ENCODE measurements at regions not wholly inside any gene's neighbourhood (a gene's known extent, or its start where the extent isn't known, plus 50 kb on each side); places are given as distances from the start of the nearest gene placed in this dataset.

- no peak for TF ChIP-seq CTCF (IDR thresholded peaks at IDR 0.05 in 2 of 3, conservative IDR thresholded peaks at IDR 0.05 in 1 of 3; ENCODE audit: borderline replicate concordance in 1 of 3, insufficient read depth in 1 of 3, low read depth in 2 of 3, low read length in 2 of 3)
- no peak for TF ChIP-seq POLR2A (IDR thresholded peaks at IDR 0.05; ENCODE audit: borderline replicate concordance, extremely low read depth, insufficient read depth, insufficient read length)
- TF ChIP-seq YY1 (IDR thresholded peaks at IDR 0.05; ENCODE audit: extremely low read depth, insufficient replicate concordance, low read depth, low read length), result no peak
- no peak for TF ChIP-seq MAX (IDR thresholded peaks at IDR 0.05)
- no peak for TF ChIP-seq EZH2 (IDR thresholded peaks at IDR 0.05)
- no peak for TF ChIP-seq EZH2phosphoT487 (IDR thresholded peaks at IDR 0.05; ENCODE audit: borderline replicate concordance)
- no peak for TF ChIP-seq CEBPB (IDR thresholded peaks at IDR 0.05; ENCODE audit: low read depth)
- no peak for TF ChIP-seq SRF (IDR thresholded peaks at IDR 0.05; ENCODE audit: low read depth)
- no peak for TF ChIP-seq RAD21 (IDR thresholded peaks at IDR 0.05; ENCODE audit: low read depth)
- no peak for TF ChIP-seq POLR2AphosphoS5 (IDR thresholded peaks at IDR 0.05; ENCODE audit: low read depth, low read length)
- no peak for TF ChIP-seq EGR1 (IDR thresholded peaks at IDR 0.05; ENCODE audit: low read depth)
- no peak for TF ChIP-seq REST (IDR thresholded peaks at IDR 0.05; ENCODE audit: low read depth)
- TF ChIP-seq ZNF274 (IDR thresholded peaks at IDR 0.05; ENCODE audit: low read depth, low read length), result no peak
- TF ChIP-seq ZFX (IDR thresholded peaks at IDR 0.05), result no peak
Observed at GRCh38 chr18:1998121-1998520, 573.2 kb downstream of the METTL4 start.
